ENCODE measurements at regions not wholly inside any gene's neighbourhood (a gene's known extent, or its start where the extent isn't known, plus 50 kb on each side); places are given as distances from the start of the nearest gene placed in this dataset.

GRCh38 chr7:46661431-46661830, 740.4 kb upstream of the IGFBP3 start:
- TF ChIP-seq TAF1 (IDR thresholded peaks at IDR 0.05; ENCODE audit: borderline replicate concordance, insufficient read depth, low read length) = no peak
- no peak for TF ChIP-seq POLR2AphosphoS5 (IDR thresholded peaks at IDR 0.05; ENCODE audit: low read depth, low read length)
